OCI-LY7 (cell line): ENCODE measurements at regions not wholly inside any gene's neighbourhood (a gene's known extent, or its start where the extent isn't known, plus 50 kb on each side); places are given as distances from the start of the nearest gene placed in this dataset.

Source experiments
- BruUV-seq: library from RNA; stranded (reverse); fragments of 400-500 nt; replicated peaks from 2 replicates; lab custom pipeline; 2021; lab: Mats Ljungman, UMichigan
- CTCF ChIA-PET: fragments of 300-600 bp; sonication (Branson Sonifier 250); formaldehyde crosslinking; loops from one replicate; lab custom pipeline; 2022; ENCODE audit warnings: antibody characterized with exemption; ENCODE audit not compliant: unreplicated experiment; lab: Charles Lee
- POLR2A ChIA-PET: fragments of 300-600 bp; sonication (Branson Sonifier 250); formaldehyde crosslinking; loops from one replicate; lab custom pipeline; 2022; ENCODE audit warnings: antibody characterized with exemption; lab: Charles Lee
- DNase-seq: peaks from one replicate; pipeline ENCODE4 v3.0.0-alpha.2; 2015; ENCODE audit warnings: low spot score
- H2AFZ ChIP-seq: fragments of 200-600 bp; sonication (generic), shearing (Covaris generic); 2 replicates; pipeline ENCODE4 v1.6.1; 2014; ENCODE audit warnings: mild to moderate bottlenecking, antibody characterized with exemption, low read length, moderate library complexity
- H3K27ac ChIP-seq: fragments of 200-600 bp; sonication (generic); 2 replicates; pipeline ENCODE4 v1.5.1; 2014; ENCODE audit warnings: mixed run types, low read depth, mild to moderate bottlenecking, moderate library complexity, low read length, inconsistent platforms; ENCODE audit not compliant: poor library complexity, severe bottlenecking
- H3K36me3 ChIP-seq: fragments of 200-600 bp; sonication (generic); 2 replicates; pipeline ENCODE4 v1.6.1; 2014; ENCODE audit warnings: mild to moderate bottlenecking, antibody characterized with exemption, low read length, moderate library complexity, mixed read lengths; ENCODE audit not compliant: insufficient read depth
- H3K4me1 ChIP-seq: fragments of 200-600 bp; sonication (generic); 2 replicates; pipeline ENCODE4 v1.5.1; 2014; ENCODE audit warnings: mild to moderate bottlenecking, low read length; ENCODE audit not compliant: insufficient read depth, poor library complexity, severe bottlenecking
- H3K4me2 ChIP-seq: fragments of 200-600 bp; sonication (generic); 2 replicates; pipeline ENCODE4 v1.6.1; 2014; ENCODE audit warnings: mild to moderate bottlenecking, low read length
- H3K4me3 ChIP-seq: fragments of 200-600 bp; sonication (generic); 2 replicates; pipeline ENCODE4 v1.5.1; 2014; ENCODE audit warnings: mild to moderate bottlenecking, low read depth, low read length; ENCODE audit not compliant: poor library complexity, severe bottlenecking
- H3K79me2 ChIP-seq: fragments of 200-600 bp; sonication (generic); 2 replicates; pipeline ENCODE4 v1.6.1; 2016; ENCODE audit warnings: low read depth, mild to moderate bottlenecking, low read length, moderate library complexity, mixed read lengths; ENCODE audit not compliant: insufficient read depth
- H3K9me2 ChIP-seq: fragments of 200-600 bp; sonication (generic); 2 replicates; pipeline ENCODE4 v1.6.1; 2016; ENCODE audit warnings: mild to moderate bottlenecking, low read length, mixed read lengths; ENCODE audit not compliant: insufficient read depth
- H3K9me3 ChIP-seq: fragments of 200-600 bp; sonication (generic); 2 replicates; pipeline ENCODE4 v1.6.1; 2014; ENCODE audit warnings: mild to moderate bottlenecking, mixed run types, low read length, mixed read lengths
- H4K20me1 ChIP-seq: fragments of 200-600 bp; sonication (generic); 2 replicates; pipeline ENCODE4 v1.6.1; 2014; ENCODE audit warnings: mild to moderate bottlenecking, antibody characterized with exemption, low read length, moderate library complexity, mixed read lengths; ENCODE audit not compliant: insufficient read depth
- CTCF ChIP-seq: fragments of 200-600 bp; sonication (generic); conservative IDR thresholded peaks from 2 replicates; pipeline ENCODE4 v1.5.1; 2014; ENCODE audit warnings: mild to moderate bottlenecking, antibody characterized with exemption, low read length, moderate library complexity, mixed read lengths
- EZH2phosphoT487 ChIP-seq: fragments of 200-600 bp; sonication (generic); IDR thresholded peaks from 2 replicates; pipeline ENCODE4 v1.6.1; 2018; ENCODE audit warnings: low read depth, borderline replicate concordance, mild to moderate bottlenecking, mixed run types, antibody characterized with exemption, low read length, moderate library complexity, mixed read lengths
- intact Hi-C: fragments of 100-400 bp; cut with micrococcal nuclease; formaldehyde crosslinking; loops from one replicate; pipeline ENCODE4 v1.10.0; 2022; ENCODE audit not compliant: unreplicated experiment

- DNase-seq, result peak; percentile 35
- Histone ChIP-seq H3K4me1 (peaks cover 52% of the 10 kb centered on the region), H3K4me2 (peak overlapping the region; percentile 78), H3K36me3 (no peaks in the 10 kb centered on the region), H4K20me1 (no peaks in the 10 kb centered on the region), H3K27ac (no peak overlapping the region), H3K79me2 (no peaks in the 10 kb centered on the region), H3K4me3 (peak overlapping the region; percentile 56), H3K9me2 (no peaks in the 10 kb centered on the region), H2AFZ (peak overlapping the region; percentile 99), H3K9me3 (no peaks in the 10 kb centered on the region; the same call in 1 of the 2 replicates)
- intact Hi-C loops, result loop anchor here (10.0 kb wide), 4 partner anchors 375 to 1665 kb away; partner anchors contain the start of genes GNG5, PRKACB and SPATA1
- POLR2A ChIA-PET, result interaction anchor here (0.6 to 2.4 kb wide), 6 partner anchors 9 to 1153 kb away, joined by 3 to 21 read pairs (median 4); partner anchors contain the start of gene RPF1
- TF ChIP-seq CTCF (peak; percentile 71), EZH2phosphoT487 (no peak)
- CTCF ChIA-PET, result interaction anchor here (0.7 kb wide), 1 partner anchor 9 kb away, joined by 4 read pairs; no protein-coding TSS in a partner anchor
- BruUV-seq, result no TSS peak
Measured at GRCh38 chr1:83769594-83770318, 229.2 kb downstream of the TTLL7 start.

GRCh38 chr1:83769072-83769471 is 229.9 kb downstream of the TTLL7 start:
- Histone ChIP-seq H3K4me3 (peak overlapping the region; percentile 56), H2AFZ (peak overlapping the region; percentile 99), H3K79me2 (no peaks in the 10 kb centered on the region), H3K4me1 (peaks cover 58% of the 10 kb centered on the region), H3K36me3 (no peaks in the 10 kb centered on the region), H3K9me2 (no peaks in the 10 kb centered on the region), H3K27ac (no peak overlapping the region), H4K20me1 (no peaks in the 10 kb centered on the region), H3K9me3 (no peaks in the 10 kb centered on the region; the same call in 1 of the 2 replicates), H3K4me2 (peak overlapping the region; percentile 78)
- POLR2A ChIA-PET, result interaction anchor here (0.5 to 2.4 kb wide), 9 partner anchors 8 to 1154 kb away, joined by 3 to 21 read pairs (median 3); partner anchors contain the start of gene RPF1
- DNase-seq, result no peak
- CTCF ChIA-PET, result interaction anchor here (0.7 kb wide), 1 partner anchor 9 kb away, joined by 4 read pairs; no protein-coding TSS in a partner anchor
- no peak for TF ChIP-seq CTCF
- TF ChIP-seq EZH2phosphoT487, result no peak
- intact Hi-C loops, result loop anchor here (10.0 kb wide), 4 partner anchors 376 to 1664 kb away; partner anchors contain the start of genes GNG5, PRKACB and SPATA1
- no TSS peak for BruUV-seq
